OCI-LY7 (cell line): ENCODE measurements at regions not wholly inside any gene's neighbourhood (a gene's known extent, or its start where the extent isn't known, plus 50 kb on each side); places are given as distances from the start of the nearest gene placed in this dataset.

ENCODE experiments used
- EZH2phosphoT487 ChIP-seq: fragments of 200-600 bp; sonication (generic); IDR thresholded peaks from 2 replicates; pipeline ENCODE4 v1.6.1; 2018; ENCODE audit warnings: low read depth, borderline replicate concordance, mild to moderate bottlenecking, mixed run types, antibody characterized with exemption, low read length, moderate library complexity, mixed read lengths
- TF ChIP-seq, protein P1 (sequence below): fragments of 200-600 bp; sonication (generic); conservative IDR thresholded peaks from 2 replicates; pipeline ENCODE4 v1.5.1; 2014; ENCODE audit warnings: mild to moderate bottlenecking, antibody characterized with exemption, low read length, moderate library complexity, mixed read lengths

DNA sequence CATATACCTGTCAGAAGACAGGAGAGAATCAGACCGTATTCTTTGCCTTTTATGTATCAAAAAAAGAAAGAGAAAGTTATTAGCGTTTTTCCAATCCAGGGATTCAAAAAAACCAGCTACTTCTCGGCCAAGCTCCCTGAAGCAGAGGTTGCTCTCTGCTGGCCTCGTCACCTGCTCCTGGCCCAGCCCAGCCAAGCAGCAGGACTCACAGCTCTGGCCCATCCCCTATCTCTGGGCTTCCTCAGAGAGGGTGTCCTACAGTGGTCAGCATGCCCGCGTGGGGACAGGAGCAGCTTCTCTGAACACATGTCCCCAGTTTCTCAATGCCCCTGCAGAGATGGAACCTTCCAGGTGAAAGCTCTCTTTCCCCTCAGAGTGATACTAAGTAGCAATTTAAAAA, 209.0 kb downstream of the URI1 start:
- TF ChIP-seq, protein P1, sequence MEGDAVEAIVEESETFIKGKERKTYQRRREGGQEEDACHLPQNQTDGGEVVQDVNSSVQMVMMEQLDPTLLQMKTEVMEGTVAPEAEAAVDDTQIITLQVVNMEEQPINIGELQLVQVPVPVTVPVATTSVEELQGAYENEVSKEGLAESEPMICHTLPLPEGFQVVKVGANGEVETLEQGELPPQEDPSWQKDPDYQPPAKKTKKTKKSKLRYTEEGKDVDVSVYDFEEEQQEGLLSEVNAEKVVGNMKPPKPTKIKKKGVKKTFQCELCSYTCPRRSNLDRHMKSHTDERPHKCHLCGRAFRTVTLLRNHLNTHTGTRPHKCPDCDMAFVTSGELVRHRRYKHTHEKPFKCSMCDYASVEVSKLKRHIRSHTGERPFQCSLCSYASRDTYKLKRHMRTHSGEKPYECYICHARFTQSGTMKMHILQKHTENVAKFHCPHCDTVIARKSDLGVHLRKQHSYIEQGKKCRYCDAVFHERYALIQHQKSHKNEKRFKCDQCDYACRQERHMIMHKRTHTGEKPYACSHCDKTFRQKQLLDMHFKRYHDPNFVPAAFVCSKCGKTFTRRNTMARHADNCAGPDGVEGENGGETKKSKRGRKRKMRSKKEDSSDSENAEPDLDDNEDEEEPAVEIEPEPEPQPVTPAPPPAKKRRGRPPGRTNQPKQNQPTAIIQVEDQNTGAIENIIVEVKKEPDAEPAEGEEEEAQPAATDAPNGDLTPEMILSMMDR = no peak
- no peak for TF ChIP-seq EZH2phosphoT487
